SU-DHL-6 (cell line): ENCODE measurements at regions not wholly inside any gene's neighbourhood (a gene's known extent, or its start where the extent isn't known, plus 50 kb on each side); places are given as distances from the start of the nearest gene placed in this dataset.

Source experiments
- CTCF ChIP-seq: fragments of 200-600 bp; sonication (generic); IDR thresholded peaks from one replicate; pipeline ENCODE4 v1.5.1; 2017; ENCODE audit warnings: antibody characterized with exemption, mild to moderate bottlenecking, low read length, moderate library complexity; ENCODE audit not compliant: insufficient read depth, poor library complexity, severe bottlenecking
- EZH2phosphoT487 ChIP-seq: fragments of 200-600 bp; sonication (generic), shearing (Covaris generic); conservative IDR thresholded peaks from 2 replicates; pipeline ENCODE4 v1.6.1; 2018; ENCODE audit warnings: mild to moderate bottlenecking, antibody characterized with exemption, low read length, moderate library complexity, mixed read lengths

GRCh38 chr1:69103213-69103612 is 464.5 kb upstream of the LRRC7 start:
- TF ChIP-seq CTCF (no peak), EZH2phosphoT487 (no peak)
